ENCODE measurements at regions not wholly inside any gene's neighbourhood (a gene's known extent, or its start where the extent isn't known, plus 50 kb on each side); places are given as distances from the start of the nearest gene placed in this dataset.

GRCh38 chr16:11448796-11449416 lies 103.6 kb downstream of the RMI2 start:
- no peaks in the 10 kb centered on the region for H3K4me1 ChIP-seq (ENCODE audit: insufficient read depth, insufficient read length)
- no peaks in the 10 kb centered on the region for H3K36me3 ChIP-seq (ENCODE audit: insufficient read depth, insufficient read length, low read length)
- no peak for TF ChIP-seq YY1 (IDR thresholded peaks at IDR 0.05; ENCODE audit: insufficient read depth, insufficient read length)
- no peak for TF ChIP-seq SUZ12 (IDR thresholded peaks at IDR 0.05; ENCODE audit: extremely low read depth, insufficient read depth, insufficient read length)
- TF ChIP-seq ZNF274 (IDR thresholded peaks at IDR 0.05; ENCODE audit: low read depth, low read length), result no peak
- no peak overlapping the region for H3K9ac ChIP-seq (ENCODE audit: insufficient read length, low read depth)
- DNase-seq (ENCODE audit: low read depth, low spot score), result no peak
- H3K4me3 ChIP-seq (ENCODE audit: insufficient read length, low read depth), result no peak overlapping the region
- no peaks in the 10 kb centered on the region for H3K27me3 ChIP-seq (ENCODE audit: insufficient read depth, insufficient read length)
- no peaks in the 10 kb centered on the region for H3K9me3 ChIP-seq (ENCODE audit: insufficient read depth, low read length)

GRCh38 chr16:11449716-11450115 lies 104.5 kb downstream of the RMI2 start:
- no peak for DNase-seq (ENCODE audit: low read depth, low spot score)
- no peak for TF ChIP-seq SUZ12 (IDR thresholded peaks at IDR 0.05; ENCODE audit: extremely low read depth, insufficient read depth, insufficient read length)
- TF ChIP-seq YY1 (IDR thresholded peaks at IDR 0.05; ENCODE audit: insufficient read depth, insufficient read length), result no peak
- TF ChIP-seq ZNF274 (IDR thresholded peaks at IDR 0.05; ENCODE audit: low read depth, low read length), result no peak
- H3K9ac ChIP-seq (ENCODE audit: insufficient read length, low read depth), result no peak overlapping the region
- H3K9me3 ChIP-seq (ENCODE audit: insufficient read depth, low read length), result no peaks in the 10 kb centered on the region
- H3K4me1 ChIP-seq (ENCODE audit: insufficient read depth, insufficient read length), result no peaks in the 10 kb centered on the region
- H3K27me3 ChIP-seq (ENCODE audit: insufficient read depth, insufficient read length), result no peaks in the 10 kb centered on the region
- no peaks in the 10 kb centered on the region for H3K36me3 ChIP-seq (ENCODE audit: insufficient read depth, insufficient read length, low read length)
- H3K4me3 ChIP-seq (ENCODE audit: insufficient read length, low read depth), result no peak overlapping the region

- Histone ChIP-seq H3K36me3 (ENCODE audit: insufficient read depth, insufficient read length, low read length) (no peaks in the 10 kb centered on the region), H3K9ac (ENCODE audit: insufficient read length, low read depth) (no peak overlapping the region), H3K27me3 (ENCODE audit: insufficient read depth, insufficient read length) (no peaks in the 10 kb centered on the region), H3K4me1 (ENCODE audit: insufficient read depth, insufficient read length) (no peaks in the 10 kb centered on the region), H3K9me3 (ENCODE audit: insufficient read depth, low read length) (no peaks in the 10 kb centered on the region), H3K4me3 (ENCODE audit: insufficient read length, low read depth) (no peak overlapping the region)
- no peak for DNase-seq (ENCODE audit: low read depth, low spot score)
- TF ChIP-seq YY1 (IDR thresholded peaks at IDR 0.05; ENCODE audit: insufficient read depth, insufficient read length) (no peak), ZNF274 (IDR thresholded peaks at IDR 0.05; ENCODE audit: low read depth, low read length) (no peak), SUZ12 (IDR thresholded peaks at IDR 0.05; ENCODE audit: extremely low read depth, insufficient read depth, insufficient read length) (no peak)
Observed at GRCh38 chr16:11450136-11450535, 104.9 kb downstream of the RMI2 start.

- no peaks in the 10 kb centered on the region for H3K36me3 ChIP-seq (ENCODE audit: insufficient read depth, insufficient read length, low read length)
- no peak for DNase-seq (ENCODE audit: low read depth, low spot score)
- no peaks in the 10 kb centered on the region for H3K9me3 ChIP-seq (ENCODE audit: insufficient read depth, low read length)
- H3K4me1 ChIP-seq (ENCODE audit: insufficient read depth, insufficient read length), result peaks cover 5% of the 10 kb centered on the region
- no peak overlapping the region for H3K4me3 ChIP-seq (ENCODE audit: insufficient read length, low read depth)
- no peak for TF ChIP-seq YY1 (IDR thresholded peaks at IDR 0.05; ENCODE audit: insufficient read depth, insufficient read length)
- no peaks in the 10 kb centered on the region for H3K27me3 ChIP-seq (ENCODE audit: insufficient read depth, insufficient read length)
- H3K9ac ChIP-seq (ENCODE audit: insufficient read length, low read depth), result no peak overlapping the region
Observed at GRCh38 chr16:11452298-11452697, 107.0 kb downstream of the RMI2 start.

- H3K27me3 ChIP-seq (ENCODE audit: insufficient read depth, insufficient read length), result no peaks in the 10 kb centered on the region
- no peak for DNase-seq (ENCODE audit: low read depth, low spot score)
- peaks cover 5% of the 10 kb centered on the region for H3K4me1 ChIP-seq (ENCODE audit: insufficient read depth, insufficient read length)
- no peak overlapping the region for H3K9ac ChIP-seq (ENCODE audit: insufficient read length, low read depth)
- TF ChIP-seq YY1 (IDR thresholded peaks at IDR 0.05; ENCODE audit: insufficient read depth, insufficient read length) (no peak), ZNF274 (IDR thresholded peaks at IDR 0.05; ENCODE audit: low read depth, low read length) (no peak), SUZ12 (IDR thresholded peaks at IDR 0.05; ENCODE audit: extremely low read depth, insufficient read depth, insufficient read length) (no peak)
- no peaks in the 10 kb centered on the region for H3K36me3 ChIP-seq (ENCODE audit: insufficient read depth, insufficient read length, low read length)
- no peaks in the 10 kb centered on the region for H3K9me3 ChIP-seq (ENCODE audit: insufficient read depth, low read length)
- H3K4me3 ChIP-seq (ENCODE audit: insufficient read length, low read depth), result no peak overlapping the region
Observed at GRCh38 chr16:11452746-11453389, 107.6 kb downstream of the RMI2 start.

- Histone ChIP-seq H3K4me1 (ENCODE audit: insufficient read depth, insufficient read length) (peaks cover 5% of the 10 kb centered on the region), H3K4me3 (ENCODE audit: insufficient read length, low read depth) (no peak overlapping the region), H3K9me3 (ENCODE audit: insufficient read depth, low read length) (no peaks in the 10 kb centered on the region), H3K27me3 (ENCODE audit: insufficient read depth, insufficient read length) (no peaks in the 10 kb centered on the region), H3K9ac (ENCODE audit: insufficient read length, low read depth) (no peak overlapping the region), H3K36me3 (ENCODE audit: insufficient read depth, insufficient read length, low read length) (no peaks in the 10 kb centered on the region)
- no peak for DNase-seq (ENCODE audit: low read depth, low spot score)
- TF ChIP-seq SUZ12 (IDR thresholded peaks at IDR 0.05; ENCODE audit: extremely low read depth, insufficient read depth, insufficient read length), result no peak
- no peak for TF ChIP-seq ZNF274 (IDR thresholded peaks at IDR 0.05; ENCODE audit: low read depth, low read length)
- TF ChIP-seq YY1 (IDR thresholded peaks at IDR 0.05; ENCODE audit: insufficient read depth, insufficient read length), result no peak
Observed at GRCh38 chr16:11456741-11457140, 111.5 kb downstream of the RMI2 start.

- no peak overlapping the region for H3K4me3 ChIP-seq (ENCODE audit: insufficient read length, low read depth)
- H3K9me3 ChIP-seq (ENCODE audit: insufficient read depth, low read length), result no peaks in the 10 kb centered on the region
- no peak overlapping the region for H3K9ac ChIP-seq (ENCODE audit: insufficient read length, low read depth)
- H3K4me1 ChIP-seq (ENCODE audit: insufficient read depth, insufficient read length), result peaks cover 5% of the 10 kb centered on the region
- no peak for DNase-seq (ENCODE audit: low read depth, low spot score)
- no peak for TF ChIP-seq SUZ12 (IDR thresholded peaks at IDR 0.05; ENCODE audit: extremely low read depth, insufficient read depth, insufficient read length)
- H3K36me3 ChIP-seq (ENCODE audit: insufficient read depth, insufficient read length, low read length), result no peaks in the 10 kb centered on the region
- H3K27me3 ChIP-seq (ENCODE audit: insufficient read depth, insufficient read length), result no peaks in the 10 kb centered on the region
Observed at GRCh38 chr16:11459722-11460121, 114.5 kb downstream of the RMI2 start.
